ENCODE measurements at regions not wholly inside any gene's neighbourhood (a gene's known extent, or its start where the extent isn't known, plus 50 kb on each side); places are given as distances from the start of the nearest gene placed in this dataset.
"Not testable (repeated sequence)": the region's sequence is repeated elsewhere in the genome, so short reads cannot be mapped to it uniquely, and the experiment has no call there.

DNA sequence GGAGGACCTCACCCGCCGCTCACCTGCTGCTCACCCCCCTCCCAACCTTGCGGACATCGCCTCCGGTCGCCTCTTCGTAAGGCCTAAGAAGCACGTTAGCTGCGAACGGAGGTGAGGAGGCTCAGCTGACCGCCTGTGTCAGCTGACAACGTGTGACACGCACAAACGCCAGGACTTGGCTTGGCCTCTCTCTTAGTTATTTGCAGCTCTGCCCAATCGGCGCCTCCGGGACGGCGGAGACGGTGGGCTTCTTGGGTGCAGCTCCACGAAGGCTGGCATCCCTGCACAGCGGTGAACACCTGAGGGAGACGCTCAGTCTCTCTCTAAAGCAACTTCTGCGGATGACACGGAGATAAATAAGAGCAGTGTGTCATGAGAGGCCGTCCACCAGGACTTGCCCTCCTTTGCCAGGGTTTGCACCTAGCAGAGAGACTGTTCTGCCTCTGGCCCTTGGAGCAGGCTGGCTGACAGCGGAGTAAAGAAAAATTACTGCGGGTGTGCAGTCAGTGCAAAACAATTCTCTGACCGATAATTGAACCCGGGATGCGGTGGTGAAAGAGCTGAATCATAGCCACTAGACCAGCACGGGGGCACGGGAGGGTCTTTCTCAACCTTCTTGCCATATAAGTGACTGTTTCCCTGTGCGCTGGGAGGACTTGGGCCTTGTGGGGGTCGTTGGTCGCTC lies 318.9 kb downstream of the FAM72C start:
- Histone ChIP-seq H3K27me3 (ENCODE audit: control insufficient read depth, insufficient read depth, low read length, poor library complexity, severe bottlenecking) (no peaks in the 10 kb centered on the region), H3K36me3 (ENCODE audit: control insufficient read depth, insufficient read depth, low read length) (no peaks in the 10 kb centered on the region), H3K4me1 (ENCODE audit: control insufficient read depth, insufficient read depth, low read length) (no peaks in the 10 kb centered on the region), H3K9ac (ENCODE audit: extremely low read depth, low read length, poor library complexity, severe bottlenecking) (no peak overlapping the region), H3K27ac (ENCODE audit: low read depth, low read length) (no peak overlapping the region), H3K9me3 (ENCODE audit: control insufficient read depth, low read length) (peaks cover 35% of the 10 kb centered on the region), H3K4me3 (ENCODE audit: low read length) (no peak overlapping the region)
- Mint-ChIP-seq H3K27ac (no peak overlapping the region), H3K4me1 (no peaks in the 10 kb centered on the region), H3K4me3 (no peak overlapping the region), H3K36me3 (ENCODE audit: low read depth) (peaks cover 1% of the 10 kb centered on the region), H3K9me3 (peaks cover 99% of the 10 kb centered on the region), H3K27me3 (ENCODE audit: insufficient read depth) (no peaks in the 10 kb centered on the region)
- TF ChIP-seq, protein P1, sequence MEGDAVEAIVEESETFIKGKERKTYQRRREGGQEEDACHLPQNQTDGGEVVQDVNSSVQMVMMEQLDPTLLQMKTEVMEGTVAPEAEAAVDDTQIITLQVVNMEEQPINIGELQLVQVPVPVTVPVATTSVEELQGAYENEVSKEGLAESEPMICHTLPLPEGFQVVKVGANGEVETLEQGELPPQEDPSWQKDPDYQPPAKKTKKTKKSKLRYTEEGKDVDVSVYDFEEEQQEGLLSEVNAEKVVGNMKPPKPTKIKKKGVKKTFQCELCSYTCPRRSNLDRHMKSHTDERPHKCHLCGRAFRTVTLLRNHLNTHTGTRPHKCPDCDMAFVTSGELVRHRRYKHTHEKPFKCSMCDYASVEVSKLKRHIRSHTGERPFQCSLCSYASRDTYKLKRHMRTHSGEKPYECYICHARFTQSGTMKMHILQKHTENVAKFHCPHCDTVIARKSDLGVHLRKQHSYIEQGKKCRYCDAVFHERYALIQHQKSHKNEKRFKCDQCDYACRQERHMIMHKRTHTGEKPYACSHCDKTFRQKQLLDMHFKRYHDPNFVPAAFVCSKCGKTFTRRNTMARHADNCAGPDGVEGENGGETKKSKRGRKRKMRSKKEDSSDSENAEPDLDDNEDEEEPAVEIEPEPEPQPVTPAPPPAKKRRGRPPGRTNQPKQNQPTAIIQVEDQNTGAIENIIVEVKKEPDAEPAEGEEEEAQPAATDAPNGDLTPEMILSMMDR (conservative IDR thresholded peaks at IDR 0.05), result no peak
- WGBS, 2 experiments (ENCODE audit: insufficient coverage in 1 of 2, insufficient read length in 1 of 2), result 86 to 91% methylated on average over 31 to 36 of the region's 36 CpGs
- DNase-seq, result no peak

DNA sequence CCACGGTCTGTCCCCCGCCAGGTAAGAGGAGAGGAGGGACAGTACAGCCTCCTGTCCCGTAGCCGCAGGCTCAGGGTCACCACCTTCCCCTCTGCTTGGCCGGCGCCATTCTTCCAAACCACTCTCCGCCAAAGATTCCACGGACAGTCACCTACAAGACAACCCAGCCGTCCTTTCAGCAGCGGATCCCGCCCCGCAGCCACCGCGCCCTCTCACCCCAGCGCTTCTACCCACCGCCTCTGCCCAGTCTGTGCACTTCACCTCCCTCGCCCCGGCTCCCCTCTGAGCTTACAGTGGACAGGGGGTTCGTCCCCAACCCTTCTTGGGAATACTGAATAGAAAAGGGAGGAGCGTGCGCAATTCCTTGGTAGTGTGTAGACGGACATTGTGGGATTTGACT lies 319.6 kb downstream of the FAM72C start:
- peaks cover 99% of the 10 kb centered on the region for H3K9me3 Mint-ChIP-seq
- no peaks in the 10 kb centered on the region for H3K27me3 Mint-ChIP-seq (ENCODE audit: insufficient read depth)

DNA sequence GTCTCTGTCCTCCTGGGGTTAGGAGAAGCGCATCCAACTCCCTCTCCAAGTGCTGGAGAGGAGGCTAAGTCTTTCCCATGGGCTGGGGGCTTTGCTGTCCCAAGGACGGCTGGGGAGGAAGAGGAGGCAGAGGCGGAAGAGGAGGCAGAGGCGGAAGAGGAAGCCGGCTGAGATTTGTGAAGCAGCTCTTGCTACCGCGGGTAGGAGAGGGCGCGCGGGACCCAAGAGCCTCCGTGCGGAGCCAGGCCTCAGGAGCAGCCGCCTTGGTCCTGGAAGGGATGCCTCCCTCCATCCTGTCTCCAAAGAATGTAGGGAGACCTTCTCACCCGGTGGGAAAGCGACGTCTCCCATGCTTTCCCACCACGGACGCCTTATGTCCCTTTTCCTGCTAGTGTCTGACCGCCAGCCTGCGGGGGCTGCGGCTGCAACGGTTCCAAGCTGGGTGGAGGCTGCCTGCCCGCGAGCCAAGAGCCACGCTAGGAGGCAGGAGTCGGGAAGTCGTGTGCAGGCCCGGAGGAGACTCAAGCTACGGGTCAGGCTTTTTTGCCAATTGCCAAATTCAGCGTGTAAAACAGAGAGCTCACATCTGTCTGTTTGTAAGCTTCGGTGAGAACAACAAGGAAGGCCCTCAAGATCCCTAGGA lies 320.3 kb downstream of the FAM72C start:
- TF ChIP-seq, protein P1 (conservative IDR thresholded peaks at IDR 0.05), result no peak
- Mint-ChIP-seq H3K9me3 (peaks cover 98% of the 10 kb centered on the region), H3K4me3 (no peak overlapping the region), H3K4me1 (no peaks in the 10 kb centered on the region), H3K36me3 (ENCODE audit: low read depth) (peaks cover 3% of the 10 kb centered on the region), H3K27me3 (ENCODE audit: insufficient read depth) (no peaks in the 10 kb centered on the region), H3K27ac (no peak overlapping the region)
- Histone ChIP-seq H3K4me1 (ENCODE audit: control insufficient read depth, insufficient read depth, low read length) (no peaks in the 10 kb centered on the region), H3K9me3 (ENCODE audit: control insufficient read depth, low read length) (peaks cover 22% of the 10 kb centered on the region), H3K36me3 (ENCODE audit: control insufficient read depth, insufficient read depth, low read length) (no peaks in the 10 kb centered on the region), H3K27ac (ENCODE audit: low read depth, low read length) (no peak overlapping the region), H3K9ac (ENCODE audit: extremely low read depth, low read length, poor library complexity, severe bottlenecking) (no peak overlapping the region), H3K4me3 (ENCODE audit: low read length) (no peak overlapping the region), H3K27me3 (ENCODE audit: control insufficient read depth, insufficient read depth, low read length, poor library complexity, severe bottlenecking) (no peaks in the 10 kb centered on the region)
- DNase-seq, result no peak
- WGBS, 2 experiments (ENCODE audit: insufficient coverage in 1 of 2, insufficient read length in 1 of 2), result 84 to 86% methylated on average over 26 to 31 of the region's 31 CpGs

More for the DNA sequence above, 319.6 kb downstream of the FAM72C start:
- WGBS, 2 experiments (ENCODE audit: insufficient coverage in 1 of 2, insufficient read length in 1 of 2), result 84 to 89% methylated on average over 9 to 22 of the region's 22 CpGs
- no peak overlapping the region for H3K4me3 ChIP-seq (ENCODE audit: low read length)
- no peaks in the 10 kb centered on the region for H3K27me3 ChIP-seq (ENCODE audit: control insufficient read depth, insufficient read depth, low read length, poor library complexity, severe bottlenecking)
- TF ChIP-seq, protein P1 (conservative IDR thresholded peaks at IDR 0.05), result no peak
- no peaks in the 10 kb centered on the region for H3K4me1 ChIP-seq (ENCODE audit: control insufficient read depth, insufficient read depth, low read length)
- Mint-ChIP-seq H3K4me1 (no peaks in the 10 kb centered on the region), H3K36me3 (ENCODE audit: low read depth) (peaks cover 1% of the 10 kb centered on the region), H3K27ac (no peak overlapping the region), H3K4me3 (no peak overlapping the region)
- no peak overlapping the region for H3K27ac ChIP-seq (ENCODE audit: low read depth, low read length)
- no peaks in the 10 kb centered on the region for H3K36me3 ChIP-seq (ENCODE audit: control insufficient read depth, insufficient read depth, low read length)
- no peak for DNase-seq
- peaks cover 29% of the 10 kb centered on the region for H3K9me3 ChIP-seq (ENCODE audit: control insufficient read depth, low read length)
- H3K9ac ChIP-seq (ENCODE audit: extremely low read depth, low read length, poor library complexity, severe bottlenecking), result no peak overlapping the region

DNA sequence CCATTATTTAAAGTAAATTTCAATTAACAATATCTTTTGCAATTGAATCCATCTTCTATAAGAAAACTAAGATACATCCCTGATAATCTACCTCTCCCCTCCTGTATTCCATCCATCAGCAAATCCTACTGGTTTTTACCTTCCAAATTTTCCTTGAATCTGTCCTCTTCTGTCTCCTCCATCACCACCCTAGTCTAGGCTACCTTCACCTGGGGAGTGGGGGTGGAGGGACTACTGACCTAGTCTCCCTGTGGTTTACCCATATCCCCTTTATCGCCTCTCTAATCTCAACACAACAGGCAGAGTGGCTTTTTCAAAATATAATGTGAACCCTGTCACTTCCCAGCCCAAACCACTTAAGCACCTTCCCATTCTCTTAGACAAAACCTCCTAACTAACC lies 327.8 kb downstream of the FAM72C start:
- not testable (repeated sequence) for H3K36me3 ChIP-seq (ENCODE audit: control insufficient read depth, insufficient read depth, low read length); H3K4me1 ChIP-seq (ENCODE audit: control insufficient read depth, insufficient read depth, low read length); H3K27me3 Mint-ChIP-seq (ENCODE audit: insufficient read depth); H3K4me3 ChIP-seq (ENCODE audit: low read length); H3K27ac Mint-ChIP-seq; H3K4me3 Mint-ChIP-seq; H3K4me1 Mint-ChIP-seq; H3K9ac ChIP-seq (ENCODE audit: extremely low read depth, low read length, poor library complexity, severe bottlenecking); H3K27ac ChIP-seq (ENCODE audit: low read depth, low read length); DNase-seq; H3K36me3 Mint-ChIP-seq (ENCODE audit: low read depth)
- peaks cover 13% of the 10 kb centered on the region for H3K9me3 ChIP-seq (ENCODE audit: control insufficient read depth, low read length)
- 80% methylated on average over 1 of the region's 1 CpG; no CpG with 5 or more reads in 1 of the 2 experiments for WGBS, 2 experiments (ENCODE audit: insufficient coverage in 1 of 2, insufficient read length in 1 of 2)
- H3K27me3 ChIP-seq (ENCODE audit: control insufficient read depth, insufficient read depth, low read length, poor library complexity, severe bottlenecking), result peaks cover 26% of the 10 kb centered on the region
- peaks cover 88% of the 10 kb centered on the region for H3K9me3 Mint-ChIP-seq
